GM18867 (cell line): ENCODE measurements at regions not wholly inside any gene's neighbourhood (a gene's known extent, or its start where the extent isn't known, plus 50 kb on each side); places are given as distances from the start of the nearest gene placed in this dataset.

ENCODE experiments used
- ATAC-seq: cut with Tn5 transposase; IDR thresholded peaks from one replicate; pipeline ENCODE4 v1.9.1; 2021; ENCODE audit warnings: mild to moderate bottlenecking, moderate library complexity; ENCODE audit not compliant: unreplicated experiment

DNA sequence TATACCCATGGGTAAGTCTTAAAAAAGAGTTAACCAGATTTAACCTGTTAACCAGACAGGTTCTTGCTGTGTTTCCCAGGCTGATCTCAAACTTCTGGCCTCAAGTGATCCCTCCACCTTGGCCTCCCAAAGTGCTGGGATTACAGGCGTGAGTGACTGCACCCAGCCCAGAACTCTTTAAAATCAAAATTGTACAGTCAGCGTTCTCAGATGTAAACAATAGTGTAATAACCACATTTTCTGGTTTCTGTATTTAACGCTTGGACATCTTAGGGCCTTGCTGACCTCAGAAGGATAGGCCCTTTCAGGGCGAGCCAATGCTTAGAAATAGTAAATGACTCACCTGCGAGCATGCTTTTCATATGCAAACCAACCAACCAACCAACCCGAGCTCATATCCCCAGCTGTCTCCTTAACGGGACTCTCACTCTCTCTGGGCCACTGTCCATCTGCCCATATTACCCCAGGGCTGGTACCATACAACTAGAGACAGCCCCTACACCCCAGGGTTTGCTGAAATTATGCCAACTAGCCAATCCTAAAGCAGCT is 415.0 kb upstream of the XYLT1 start:
- ATAC-seq, result no peak

DNA sequence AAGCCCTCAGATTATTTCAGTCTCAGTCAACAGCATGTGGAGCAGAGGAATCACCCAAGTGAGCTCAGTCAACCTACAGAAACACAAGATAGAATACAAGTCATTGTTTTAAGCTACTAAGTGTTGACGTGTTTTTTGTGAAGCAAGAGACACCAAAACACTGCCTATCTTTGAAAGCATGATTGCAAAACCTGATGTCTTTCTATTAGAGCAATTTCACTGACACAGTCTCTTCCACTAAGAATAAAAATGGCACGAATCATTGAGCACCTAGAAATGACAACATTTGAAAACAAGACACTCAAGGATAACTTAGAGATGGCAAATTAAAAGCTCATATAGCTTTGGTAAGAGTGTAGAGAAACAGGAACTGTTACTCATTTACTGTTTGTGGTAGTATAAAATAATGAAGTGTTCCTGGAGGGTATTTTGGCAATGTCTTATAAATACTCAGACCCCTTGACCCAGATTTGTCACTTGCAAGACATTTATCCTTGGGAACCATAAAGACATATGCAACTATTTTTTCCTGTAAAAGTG is 407.1 kb upstream of the XYLT1 start:
- no peak for ATAC-seq

DNA sequence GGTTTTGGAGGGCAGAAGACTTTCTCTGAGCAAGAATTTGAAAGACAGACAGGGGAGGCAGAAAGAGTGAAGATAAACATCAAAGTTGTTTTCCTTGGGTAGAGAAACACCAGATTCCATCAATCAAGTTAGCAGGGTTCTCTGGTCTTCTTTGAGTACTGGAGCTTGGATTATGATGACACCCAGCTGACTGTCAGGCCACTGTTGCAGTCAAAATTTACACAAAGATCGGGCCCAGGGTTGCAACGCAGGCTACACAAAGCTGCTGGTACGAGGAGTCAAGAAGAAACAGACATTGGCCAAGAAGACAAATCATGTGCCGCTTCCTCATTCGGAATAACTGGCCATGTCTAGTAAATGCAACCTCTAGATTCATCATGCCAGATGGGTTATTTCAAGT is 396.2 kb upstream of the XYLT1 start:
- no peak for ATAC-seq

DNA sequence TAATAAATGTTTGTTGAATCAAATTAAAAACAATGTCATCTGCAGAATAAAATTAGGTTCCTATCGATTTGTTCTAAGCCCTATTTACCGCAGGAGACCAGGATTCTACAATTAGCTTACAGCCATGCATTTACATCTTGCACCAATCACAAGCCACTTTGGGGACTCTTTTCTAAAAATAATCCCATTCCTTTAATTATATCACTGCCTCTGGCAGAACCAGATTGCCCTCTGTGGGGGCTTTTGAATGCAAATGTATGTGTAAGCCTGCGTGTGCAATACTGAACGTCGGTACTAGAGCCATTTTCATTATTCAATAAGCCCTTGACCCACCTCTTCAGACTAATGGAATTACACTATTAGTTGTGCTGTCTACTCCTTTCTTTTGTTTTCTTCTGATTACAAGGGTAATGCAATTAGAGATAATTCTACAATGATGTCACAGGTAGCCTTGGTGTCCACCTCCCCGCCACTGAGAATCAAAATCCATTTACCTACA is 391.3 kb upstream of the XYLT1 start:
- ATAC-seq, result no peak

DNA sequence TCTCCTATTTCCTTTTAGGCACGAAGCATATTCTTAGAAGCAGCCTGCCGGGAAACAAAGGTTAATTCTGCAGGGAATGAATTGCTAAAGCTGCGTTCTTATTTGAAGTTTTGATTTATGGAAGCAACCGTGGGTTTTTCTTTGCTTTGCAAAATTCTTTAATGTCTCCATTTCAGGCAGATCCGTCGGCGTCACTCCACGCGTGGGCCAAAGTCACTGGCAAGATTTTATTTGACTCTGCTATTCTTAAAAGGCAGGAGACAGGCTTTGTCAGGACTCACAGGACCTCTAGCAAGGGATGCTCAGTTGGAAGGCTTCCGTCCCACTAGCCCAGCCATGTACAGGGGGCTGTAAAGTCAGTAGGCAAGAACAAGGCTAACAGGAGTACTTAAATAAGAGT is 387.3 kb upstream of the XYLT1 start:
- no peak for ATAC-seq

DNA sequence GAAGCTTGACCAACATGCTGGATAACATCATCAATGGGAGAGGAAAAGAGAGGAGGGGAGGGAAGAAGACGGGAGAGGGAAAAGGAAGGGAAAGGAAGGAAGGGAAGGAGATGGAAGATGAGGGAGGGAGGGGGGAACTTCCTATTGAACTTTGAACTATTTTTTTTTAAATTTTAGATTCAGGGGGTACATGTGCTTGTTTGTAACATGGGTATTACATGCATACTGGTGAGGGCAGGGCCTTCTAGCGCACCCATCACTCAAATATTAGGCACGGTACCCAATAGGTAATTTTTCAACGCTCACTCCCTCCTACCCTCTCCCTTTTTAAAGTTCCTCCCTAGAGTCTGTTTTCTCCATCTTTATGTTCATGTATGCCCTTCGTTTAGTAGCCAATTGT is 383.2 kb upstream of the XYLT1 start:
- no peak for ATAC-seq

DNA sequence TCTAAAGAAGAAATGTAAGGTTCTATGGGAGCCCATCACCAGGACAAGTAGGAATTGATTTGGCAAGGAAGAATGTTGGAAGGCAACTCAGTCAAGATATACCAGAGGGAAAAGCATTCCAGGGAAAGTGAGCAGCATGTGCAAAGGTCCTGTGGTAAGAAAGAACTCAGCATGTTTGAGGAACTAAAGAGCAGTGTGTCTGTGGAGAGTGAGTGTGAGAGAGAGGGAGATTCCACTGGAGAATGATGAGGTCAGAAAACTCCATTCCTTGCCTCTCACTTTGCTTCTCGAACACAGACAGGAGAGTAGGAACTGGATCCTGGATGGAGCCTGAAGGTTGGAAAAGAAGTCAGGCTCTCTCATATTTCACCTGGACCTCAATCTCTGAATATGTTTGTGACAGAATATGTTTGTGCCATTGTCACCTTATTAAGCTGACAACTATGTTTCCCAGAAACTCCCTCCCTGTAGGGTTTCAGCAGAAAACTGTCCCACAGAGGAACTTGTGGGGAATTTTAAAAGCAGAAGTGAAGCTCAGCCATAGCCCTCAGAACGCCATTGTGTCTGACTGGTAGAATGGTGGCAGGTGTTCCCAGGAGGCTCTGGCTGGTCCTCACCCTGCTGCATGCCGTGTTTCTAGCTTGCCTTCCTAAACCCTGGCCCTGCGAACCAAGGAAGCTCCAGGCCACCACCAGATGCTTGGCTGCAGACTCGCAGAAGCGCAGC is 382.4 kb upstream of the XYLT1 start:
- ATAC-seq, result no peak

DNA sequence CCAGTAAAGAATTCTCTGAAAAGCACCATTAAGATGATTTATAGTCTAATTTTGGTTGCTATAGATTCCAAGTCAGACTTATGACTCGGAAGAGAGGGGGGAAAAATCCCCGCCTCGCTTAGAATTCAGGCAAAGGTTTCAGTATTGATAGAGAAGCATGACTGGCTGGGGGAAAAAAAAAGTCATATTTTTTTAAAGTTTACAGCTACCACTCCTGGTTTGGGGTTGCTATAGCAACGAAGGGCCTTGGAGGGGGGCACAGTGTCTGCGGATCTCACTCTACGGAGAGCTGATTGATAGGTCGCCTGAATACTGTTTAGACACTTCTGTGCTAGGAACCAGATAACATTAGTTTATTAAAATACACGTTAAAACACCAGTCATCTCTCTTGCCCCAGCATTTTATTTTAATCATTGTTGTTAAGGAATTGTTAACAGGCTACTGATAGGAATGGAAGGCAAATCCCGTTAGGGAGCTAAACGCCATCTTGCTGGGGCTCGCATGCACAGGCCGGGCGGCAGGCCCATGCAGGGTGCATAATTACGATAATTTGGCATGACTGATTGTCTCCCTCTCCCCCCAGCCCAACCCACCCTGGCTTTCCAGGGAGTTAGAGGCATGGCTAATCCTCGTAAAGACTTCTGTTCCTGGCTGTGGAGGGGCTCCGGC is 380.0 kb upstream of the XYLT1 start:
- ATAC-seq, result no peak

DNA sequence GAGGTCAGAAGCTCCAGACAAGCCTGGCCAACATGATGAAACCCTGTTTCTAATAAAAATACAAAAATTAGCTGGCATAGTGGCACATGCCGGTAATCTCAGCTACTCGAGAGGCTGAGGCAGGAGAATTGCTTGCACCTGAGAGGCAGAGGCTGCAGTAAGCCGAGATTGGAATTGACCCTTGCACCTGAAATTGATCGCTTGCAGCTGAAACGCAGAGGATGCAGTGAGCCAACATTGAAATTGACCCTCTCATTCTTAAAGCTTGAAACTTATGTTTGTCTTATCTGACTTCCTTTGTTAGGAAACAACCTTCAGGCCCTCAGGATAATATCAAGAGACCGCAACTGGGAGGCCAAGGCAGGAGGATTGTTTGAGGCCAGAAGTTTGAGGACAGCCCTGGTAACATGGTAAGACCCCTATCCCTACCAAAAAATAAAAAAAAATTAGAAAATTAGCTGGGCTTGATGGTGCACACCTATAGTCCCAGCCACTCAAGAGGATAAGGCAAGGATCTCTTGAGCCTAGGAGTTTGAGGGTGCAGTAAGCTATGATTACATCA is 376.6 kb upstream of the XYLT1 start:
- ATAC-seq, result no peak

DNA sequence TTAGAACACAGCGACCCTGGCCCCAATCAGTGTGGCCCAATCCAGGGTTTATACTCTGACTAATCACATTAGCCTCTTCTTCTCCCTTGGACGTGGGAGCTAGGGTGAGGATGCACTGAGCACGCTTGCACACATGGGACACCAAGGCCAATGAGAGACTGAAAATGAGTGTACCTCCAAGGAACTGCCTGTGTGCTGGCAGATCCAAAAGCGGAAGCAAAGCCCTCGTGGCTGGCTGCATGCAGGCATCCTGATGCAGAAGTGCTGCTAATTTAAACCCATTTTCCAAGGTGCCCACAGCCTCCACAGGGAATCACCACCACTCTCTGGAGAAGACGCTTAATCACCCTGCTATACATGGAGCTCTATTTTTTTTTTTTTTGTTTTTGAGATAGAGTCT is 375.3 kb upstream of the XYLT1 start:
- ATAC-seq, result no peak

DNA sequence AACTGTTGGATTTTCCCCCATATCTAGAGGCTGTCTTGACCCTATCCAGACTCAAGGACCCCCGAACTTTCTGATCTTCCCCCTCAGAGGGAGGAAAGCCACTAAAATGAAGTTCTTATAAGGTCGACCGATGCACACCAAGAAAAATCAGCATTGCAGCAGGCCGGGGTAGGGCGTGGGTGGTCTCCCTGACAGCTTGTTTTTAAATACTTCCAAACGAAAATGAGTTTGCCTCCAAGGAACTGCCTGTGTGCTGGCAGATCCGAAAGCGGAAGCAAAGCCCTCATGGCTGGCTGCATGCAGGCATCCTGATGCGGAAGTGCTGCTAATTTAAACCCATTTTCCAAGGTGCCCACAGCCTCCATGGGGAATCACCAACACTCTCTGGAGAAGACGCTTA is 374.3 kb upstream of the XYLT1 start:
- ATAC-seq, result no peak

DNA sequence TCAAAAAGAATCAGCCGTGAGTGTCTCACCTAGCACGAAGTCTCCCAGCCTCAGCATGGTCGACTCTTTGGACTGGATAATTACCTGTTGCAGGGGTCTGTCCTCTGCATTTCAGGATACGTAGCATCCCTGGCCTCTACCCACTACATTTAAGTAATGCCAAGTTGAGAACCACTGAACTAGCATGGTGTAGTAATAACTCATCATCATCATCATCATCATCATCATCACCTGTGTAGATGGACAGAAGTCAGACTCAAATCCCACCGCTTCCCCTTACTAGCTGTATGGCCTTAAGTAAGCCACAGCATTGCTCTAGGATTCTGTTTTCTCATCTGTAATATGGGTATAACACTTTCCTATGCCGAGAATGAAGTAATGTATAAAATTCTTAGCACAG is 373.1 kb upstream of the XYLT1 start:
- no peak for ATAC-seq

DNA sequence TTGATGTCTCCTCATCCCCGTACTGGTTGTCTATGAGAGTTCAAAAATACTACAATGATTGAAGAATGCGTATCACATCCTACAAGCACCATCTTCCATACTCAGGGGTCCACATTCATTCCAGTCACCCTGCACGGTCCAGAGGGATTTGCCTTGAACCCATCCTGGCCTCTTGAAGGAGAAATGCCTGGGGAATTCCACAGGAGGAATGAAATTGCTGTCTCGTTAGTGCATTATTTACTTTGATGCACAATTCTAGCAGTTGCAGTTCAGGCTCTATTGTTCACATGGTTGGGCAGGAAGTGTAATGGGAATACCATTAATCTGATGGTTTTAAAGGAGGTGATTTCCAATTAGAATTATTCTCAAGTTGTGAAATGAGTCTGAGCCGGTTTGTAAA is 369.1 kb upstream of the XYLT1 start:
- no peak for ATAC-seq

DNA sequence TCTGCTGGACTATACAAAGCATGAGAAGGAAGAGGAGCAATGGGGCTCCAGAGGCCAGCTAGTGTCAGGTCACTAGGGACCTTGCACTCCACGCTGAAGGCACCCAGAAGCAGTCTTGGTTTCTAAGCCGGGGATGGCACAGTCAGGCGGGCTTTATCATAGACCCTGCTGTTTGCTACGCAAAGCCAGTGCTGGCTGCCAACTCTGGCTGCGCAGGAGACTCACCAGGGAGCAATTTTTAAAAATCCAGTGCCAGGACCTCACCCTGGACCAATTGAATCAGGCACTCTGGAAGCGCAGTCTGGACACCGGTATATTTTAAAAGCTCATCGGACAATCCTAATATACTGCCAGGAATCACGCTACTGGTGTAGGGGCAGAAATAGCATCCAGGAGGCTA is 368.5 kb upstream of the XYLT1 start:
- ATAC-seq, result no peak

DNA sequence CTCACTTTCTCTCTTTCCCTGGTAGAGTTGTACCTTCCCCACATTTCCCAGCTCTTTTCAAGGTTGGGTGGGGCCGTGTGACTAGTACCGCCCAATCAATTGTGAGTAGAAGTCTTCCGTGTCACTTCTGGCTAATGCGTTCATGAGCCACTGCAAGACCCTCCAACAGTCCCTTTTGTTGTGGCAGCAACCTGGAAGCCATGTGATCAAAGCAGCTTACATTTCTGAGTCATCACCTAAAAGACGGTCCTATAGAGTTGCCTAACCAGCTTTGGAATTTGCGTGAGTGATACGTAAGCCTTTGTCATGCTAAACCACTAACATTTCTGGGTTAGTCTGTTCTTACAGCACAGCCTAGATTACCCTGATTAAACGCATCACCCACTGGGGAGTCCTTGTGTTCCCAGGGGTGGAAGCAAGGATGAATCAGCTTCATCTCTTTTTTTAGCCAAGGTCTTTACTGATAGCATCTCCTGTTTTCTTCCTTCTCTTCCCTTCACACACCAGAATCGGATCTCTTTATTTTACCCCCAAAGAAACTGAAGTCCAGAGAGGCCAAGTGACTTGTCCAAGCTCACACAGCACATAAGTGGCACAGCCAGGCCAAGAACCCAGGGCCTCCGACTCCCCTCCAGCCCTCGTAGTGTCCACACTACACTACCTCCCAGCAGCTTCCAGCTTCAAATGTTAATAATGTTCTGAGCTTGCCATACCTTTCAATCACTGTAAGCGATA is 366.3 kb upstream of the XYLT1 start:
- ATAC-seq, result no peak

DNA sequence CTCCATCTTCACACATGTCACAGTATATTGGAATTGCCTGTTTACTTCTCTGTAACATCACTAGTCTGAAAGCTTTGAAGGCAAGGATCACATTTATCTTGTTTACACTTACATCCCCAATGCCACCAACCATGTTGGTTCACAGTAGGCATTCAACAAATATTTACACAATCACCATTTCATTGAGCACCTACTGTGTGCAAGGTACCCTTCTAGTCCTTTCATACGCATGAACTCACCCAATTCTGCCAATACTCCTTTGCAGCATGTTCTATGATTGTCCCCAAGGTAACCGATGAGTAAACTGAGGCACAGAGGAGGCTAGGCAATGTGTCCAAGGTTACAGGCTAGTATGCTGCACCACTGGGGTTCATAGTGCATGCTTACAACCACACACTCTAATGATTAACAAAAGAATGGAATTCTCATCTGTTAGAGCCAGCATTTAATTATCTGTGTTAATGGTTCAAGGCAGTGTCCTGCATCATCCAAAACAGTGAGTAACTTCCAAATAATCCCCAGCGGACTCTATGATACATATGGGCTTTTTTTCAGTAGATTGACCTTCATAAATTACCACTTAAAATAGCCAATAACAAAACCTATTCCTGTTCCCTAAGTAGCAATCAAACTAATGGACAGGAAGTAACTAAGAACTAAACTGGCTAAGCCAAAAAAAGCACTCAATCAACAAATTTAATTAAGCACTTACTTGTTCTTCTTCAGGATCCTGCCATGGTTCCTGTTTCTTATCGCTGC is 364.5 kb upstream of the XYLT1 start:
- ATAC-seq, result no peak

DNA sequence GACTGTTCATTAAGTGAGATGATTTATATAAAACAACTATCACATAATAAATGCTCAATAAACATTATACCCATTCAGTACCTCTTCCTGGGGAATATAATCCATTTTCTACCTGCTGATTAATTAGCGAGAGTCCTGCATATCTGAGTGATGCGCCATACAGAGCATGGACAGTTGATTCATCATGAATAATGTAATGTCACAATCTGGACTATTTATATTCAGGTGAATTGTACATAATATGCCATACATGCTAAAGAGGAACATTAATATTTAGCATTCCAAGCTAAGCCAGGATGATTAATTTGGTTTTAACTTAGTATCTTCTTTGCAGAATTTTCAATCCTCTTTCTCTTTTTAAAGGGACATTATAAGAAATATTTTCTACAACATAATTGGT is 362.0 kb upstream of the XYLT1 start:
- no peak for ATAC-seq

DNA sequence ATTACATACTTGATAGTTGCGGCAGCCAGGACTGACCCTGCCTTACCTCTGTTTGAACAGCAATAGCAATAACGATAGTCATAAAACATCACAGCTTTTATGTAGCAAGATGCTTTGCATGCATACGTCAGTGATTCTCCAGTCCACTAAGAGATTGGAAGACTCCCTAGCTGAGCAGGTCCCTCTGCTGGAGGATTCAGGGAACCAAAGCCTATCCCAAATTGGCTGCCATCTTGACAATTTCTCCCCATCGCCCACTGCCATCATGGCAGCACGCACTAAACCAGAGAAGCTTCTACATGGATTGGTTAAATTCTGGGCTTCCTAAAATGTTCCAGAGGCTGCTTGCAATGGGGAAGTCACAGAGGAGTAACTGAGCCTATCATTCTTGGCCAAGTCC is 360.6 kb upstream of the XYLT1 start:
- ATAC-seq, result no peak

DNA sequence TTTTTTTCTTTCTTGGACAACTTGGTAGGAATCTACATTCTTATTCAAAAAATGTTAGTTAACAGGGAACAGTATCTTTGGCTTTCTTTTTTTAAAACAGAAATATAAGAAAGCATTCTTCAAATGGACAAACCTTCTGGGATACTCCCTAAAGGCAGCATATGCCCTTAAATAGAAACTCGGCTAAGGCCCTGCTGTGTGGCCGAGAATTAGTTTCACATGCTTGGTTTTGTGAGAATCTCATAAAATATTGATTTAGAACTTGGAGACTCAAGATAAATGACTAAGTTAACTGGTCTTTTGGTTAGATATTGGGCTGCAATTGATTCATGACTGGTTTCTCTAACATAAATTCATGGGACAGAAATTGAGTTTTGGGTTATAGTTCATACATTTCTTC is 359.9 kb upstream of the XYLT1 start:
- ATAC-seq, result no peak

DNA sequence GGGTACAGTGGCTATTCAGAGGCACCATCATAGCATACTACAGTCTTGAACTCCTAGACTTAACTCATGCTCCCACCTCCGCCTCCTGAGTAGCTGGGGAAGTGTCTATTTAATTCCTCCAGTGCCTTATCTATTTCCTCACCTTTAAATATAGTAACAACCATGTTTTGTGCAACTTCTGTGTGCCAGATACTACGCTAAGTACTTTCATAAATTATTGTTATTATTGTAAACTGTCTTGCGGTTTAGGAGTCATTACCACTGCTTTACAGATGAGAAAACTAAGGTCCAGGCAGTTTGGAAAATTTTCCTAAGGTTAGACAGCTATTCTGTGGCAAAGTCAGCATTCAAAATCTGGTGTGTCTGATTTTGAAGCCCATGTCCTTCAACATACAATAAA is 359.1 kb upstream of the XYLT1 start:
- no peak for ATAC-seq
